ENCODE measurements at regions not wholly inside any gene's neighbourhood (a gene's known extent, or its start where the extent isn't known, plus 50 kb on each side); places are given as distances from the start of the nearest gene placed in this dataset.

GRCh38 chr18:10182009-10182624 is 268.3 kb downstream of the VAPA start:
- no peak for DNase-seq

DNA sequence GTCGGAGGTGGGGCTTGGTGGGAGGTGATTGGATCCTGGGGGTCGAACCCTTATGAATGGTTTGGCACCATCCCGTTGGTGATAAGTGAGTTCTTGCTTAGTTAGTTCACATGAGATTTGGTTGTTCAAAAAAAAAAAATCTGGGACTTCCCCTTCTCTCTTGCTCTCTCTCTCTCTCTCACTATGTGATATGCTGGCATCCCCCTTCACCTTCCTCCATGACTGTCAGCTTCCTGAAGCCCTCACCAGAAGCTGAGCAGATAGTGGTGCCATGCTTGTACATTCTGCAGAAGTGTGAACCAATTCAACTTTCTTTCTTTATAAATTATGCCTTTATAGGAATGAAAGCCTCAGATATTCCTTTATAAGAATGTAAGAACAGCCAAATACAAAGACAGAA is 269.7 kb upstream of the APCDD1 start:
- no peak for DNase-seq

DNA sequence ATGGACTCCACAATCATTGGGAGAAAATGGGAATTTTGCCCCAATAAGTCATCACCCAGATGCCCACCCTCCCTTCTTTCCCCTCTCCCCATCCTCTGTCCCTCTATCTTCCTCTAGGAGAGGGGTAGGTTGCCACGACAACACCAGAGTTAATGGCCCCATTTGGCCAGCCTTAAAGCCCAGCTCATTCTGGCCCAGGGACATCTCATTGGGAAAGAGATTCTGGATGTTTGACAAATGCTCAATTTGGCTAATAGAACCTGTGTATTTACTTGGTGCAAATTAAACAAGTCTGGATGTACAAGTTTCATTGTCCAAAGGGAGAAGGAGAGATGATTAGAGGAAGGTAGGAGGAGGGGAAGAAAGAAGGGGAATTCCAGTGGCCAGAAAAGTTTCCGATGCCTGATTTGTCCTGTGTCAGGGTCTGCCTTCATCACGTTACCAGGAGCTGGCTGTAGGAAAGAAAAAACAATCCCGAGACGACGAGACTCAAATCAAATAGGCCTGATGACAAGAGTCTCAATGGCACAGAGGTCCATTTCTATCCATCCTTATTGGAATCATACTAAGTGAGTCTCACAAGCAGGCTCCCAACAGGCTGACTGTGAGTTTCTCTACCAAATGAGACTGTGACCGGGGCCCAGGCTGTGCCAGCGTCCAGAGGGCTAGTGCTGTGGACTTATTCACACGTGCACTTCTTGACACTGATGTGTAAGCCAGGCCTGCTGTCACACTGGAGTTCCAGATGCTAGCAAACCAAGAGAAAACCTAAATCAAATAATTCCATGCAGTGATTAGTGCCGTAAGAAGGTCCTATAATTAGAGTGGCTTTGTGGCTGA is 265.2 kb upstream of the APCDD1 start:
- DNase-seq, result no peak

GRCh38 chr18:10190564-10190963 is 263.9 kb upstream of the APCDD1 start:
- DNase-seq, result no peak

GRCh38 chr18:10193444-10193843 is 261.0 kb upstream of the APCDD1 start:
- no peak for DNase-seq

DNA sequence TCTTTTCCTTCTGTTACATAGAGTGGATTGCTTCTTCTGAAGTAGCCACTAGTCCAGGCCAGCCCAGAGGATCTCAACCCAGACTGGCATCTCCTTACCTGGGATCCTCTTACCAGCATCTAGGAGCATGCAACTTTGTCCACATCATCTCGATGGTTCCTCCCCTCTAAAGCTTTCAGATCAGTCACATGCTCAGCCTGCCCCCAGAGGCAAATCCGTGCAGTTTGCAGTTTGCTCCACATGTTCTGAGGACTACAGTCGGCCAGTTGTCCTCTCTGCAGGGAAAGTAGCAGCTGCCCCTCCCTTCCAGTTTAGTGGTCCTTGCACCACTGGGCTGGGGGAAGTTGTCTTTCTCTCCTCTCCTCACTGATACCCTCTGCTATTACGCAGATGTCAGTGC is 259.8 kb upstream of the APCDD1 start:
- DNase-seq, result no peak

GRCh38 chr18:10195529-10195928 is 258.9 kb upstream of the APCDD1 start:
- DNase-seq, result no peak

DNA sequence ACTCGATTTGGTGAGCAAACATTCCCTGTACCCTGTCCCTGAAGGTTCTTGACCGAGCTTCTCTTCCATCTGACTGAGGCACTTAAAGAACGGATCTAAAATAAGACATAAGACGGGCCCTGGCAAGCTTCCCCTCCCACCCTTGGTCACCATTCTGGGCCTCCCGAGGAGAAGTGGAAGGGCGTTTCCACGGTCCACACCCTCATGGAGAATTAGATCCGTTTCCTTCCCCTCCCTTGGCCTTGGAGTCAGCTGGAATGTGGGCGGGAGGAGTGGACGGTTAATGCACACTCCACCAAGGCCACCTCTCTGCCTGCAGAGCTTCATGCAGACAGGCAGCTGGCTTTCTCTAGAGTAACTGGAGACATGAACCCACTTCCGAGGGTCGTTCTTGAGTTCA is 257.3 kb upstream of the APCDD1 start:
- no peak for DNase-seq

DNA sequence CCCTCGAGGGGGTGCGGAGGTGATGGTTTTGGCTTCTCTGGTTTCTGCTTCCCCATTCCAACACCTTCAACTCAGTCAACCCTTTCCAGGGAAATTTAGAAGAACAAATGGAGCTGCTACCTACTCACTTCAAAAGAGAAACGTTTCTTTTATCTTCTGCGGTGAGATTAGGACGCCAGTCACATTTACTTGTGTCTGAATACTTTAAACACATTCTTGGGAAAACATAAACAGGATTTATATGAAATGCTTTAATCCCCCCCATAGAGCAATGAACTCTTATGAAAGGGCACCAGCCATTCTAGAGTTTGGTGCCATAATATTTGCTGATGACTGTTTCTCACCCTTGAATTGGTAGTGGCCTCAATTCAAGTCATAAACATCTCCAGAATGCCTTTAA is 253.2 kb upstream of the APCDD1 start:
- no peak for DNase-seq

GRCh38 chr18:10201659-10202058 is 252.8 kb upstream of the APCDD1 start:
- DNase-seq, result no peak

DNA sequence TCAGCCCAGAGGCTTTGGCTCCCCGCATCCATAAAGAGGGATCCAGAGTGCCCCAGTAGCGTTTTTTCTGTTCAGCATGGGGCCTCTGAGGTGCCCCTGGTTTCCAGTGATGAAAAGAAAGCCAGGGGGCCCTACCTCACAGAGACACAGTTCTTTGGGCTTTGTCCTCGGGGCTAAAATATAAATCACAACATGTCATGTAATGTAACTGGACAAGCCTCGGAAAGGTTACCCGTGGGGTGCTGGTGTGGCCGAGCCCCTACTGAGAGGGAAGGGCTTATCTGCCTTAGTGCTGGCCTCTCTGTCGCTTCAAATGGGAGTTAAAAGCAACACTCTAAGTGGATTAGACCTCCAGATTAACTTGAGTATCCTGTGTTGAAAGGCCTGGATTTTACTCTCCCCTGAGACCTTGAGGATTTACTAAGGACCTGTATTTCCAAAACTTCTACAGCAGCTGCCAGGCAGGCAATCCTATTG is 251.6 kb upstream of the APCDD1 start:
- no peak for DNase-seq

DNA sequence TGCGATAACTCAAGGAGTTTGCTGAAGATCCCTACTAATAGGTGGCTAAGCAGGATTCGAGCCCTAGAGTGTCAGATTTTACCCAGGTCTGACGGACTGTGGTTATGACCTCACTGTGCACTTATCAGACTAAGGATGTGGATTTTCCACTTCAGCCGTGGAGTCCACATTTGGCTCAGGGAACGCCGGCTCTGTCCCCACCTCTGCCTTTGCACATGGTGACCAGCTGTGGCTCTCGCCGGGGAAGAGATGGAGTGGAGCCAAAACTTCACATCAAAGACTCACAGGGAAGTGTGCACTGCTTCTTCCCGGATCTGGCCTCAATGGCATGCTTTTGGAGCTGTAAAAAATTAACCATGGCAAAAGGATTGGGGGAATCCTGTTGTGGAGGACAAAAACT is 249.3 kb upstream of the APCDD1 start:
- DNase-seq, result no peak

GRCh38 chr18:10207682-10208345 is 246.6 kb upstream of the APCDD1 start:
- no peak for DNase-seq

GRCh38 chr18:10209302-10209701 is 245.1 kb upstream of the APCDD1 start:
- no peak for DNase-seq

DNA sequence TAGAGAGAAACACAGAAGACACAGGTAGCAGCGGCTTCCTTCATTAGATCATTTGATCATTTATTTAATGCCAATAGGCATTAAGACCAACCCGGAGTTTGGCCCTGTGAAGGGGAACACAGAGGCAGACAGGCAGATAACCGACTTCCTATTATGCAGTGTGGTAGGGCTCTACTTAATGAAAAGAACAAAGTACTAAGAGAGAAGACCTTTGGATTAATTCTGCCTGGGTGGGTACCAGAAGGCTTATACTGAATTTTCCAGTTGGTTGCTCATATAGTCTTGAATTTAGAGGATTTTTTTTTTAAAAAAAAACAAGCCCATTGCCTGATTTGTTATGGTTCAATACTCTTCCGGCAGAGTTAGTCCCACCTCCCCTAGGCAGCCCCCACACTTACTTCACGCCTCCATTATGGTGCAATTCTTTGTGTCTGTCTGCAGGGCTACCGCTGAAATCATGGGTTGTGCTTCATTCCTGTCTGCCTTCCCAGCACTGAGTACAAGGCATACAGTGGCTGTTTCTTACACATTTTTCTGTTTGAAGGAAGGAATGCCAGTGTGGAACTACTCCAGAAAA is 244.3 kb upstream of the APCDD1 start:
- no peak for DNase-seq

DNA sequence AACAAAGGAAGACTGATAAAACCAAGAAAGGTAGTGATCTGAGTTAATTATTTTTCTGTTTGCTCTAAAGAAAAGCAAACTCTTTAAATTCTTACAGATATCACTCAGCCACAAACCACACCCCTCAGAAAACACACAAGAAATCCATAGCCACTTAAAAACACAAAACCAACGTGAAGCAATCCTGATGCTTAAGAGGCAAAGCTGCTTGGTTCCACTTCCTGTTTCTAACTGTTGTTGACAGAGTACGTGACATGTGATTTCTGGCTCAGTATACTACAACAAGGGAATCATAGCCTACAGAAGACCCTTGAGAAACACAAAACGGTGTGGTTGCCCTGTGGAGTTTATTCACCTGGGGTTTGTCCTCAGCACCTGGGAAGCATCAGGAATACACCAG is 240.9 kb upstream of the APCDD1 start:
- no peak for DNase-seq

DNA sequence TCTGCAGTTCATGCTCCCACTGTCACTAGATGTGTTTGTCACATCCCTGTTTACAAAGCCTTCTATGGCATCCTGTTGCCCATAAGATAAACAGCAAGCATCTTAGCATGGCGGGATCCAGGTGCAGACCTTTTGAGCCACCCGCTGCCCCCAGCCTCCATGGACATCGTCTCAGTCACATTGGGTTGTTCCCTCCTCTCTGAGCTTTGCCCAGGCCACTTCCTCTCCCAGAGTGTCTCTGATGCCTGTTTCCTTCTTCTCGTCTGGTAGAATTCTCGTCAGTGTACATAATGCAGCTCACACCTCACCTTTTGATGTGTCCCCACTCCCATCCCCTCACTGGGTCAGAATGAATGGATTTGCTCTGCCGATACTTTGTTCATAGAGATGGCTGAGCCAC is 239.0 kb upstream of the APCDD1 start:
- DNase-seq, result no peak

DNA sequence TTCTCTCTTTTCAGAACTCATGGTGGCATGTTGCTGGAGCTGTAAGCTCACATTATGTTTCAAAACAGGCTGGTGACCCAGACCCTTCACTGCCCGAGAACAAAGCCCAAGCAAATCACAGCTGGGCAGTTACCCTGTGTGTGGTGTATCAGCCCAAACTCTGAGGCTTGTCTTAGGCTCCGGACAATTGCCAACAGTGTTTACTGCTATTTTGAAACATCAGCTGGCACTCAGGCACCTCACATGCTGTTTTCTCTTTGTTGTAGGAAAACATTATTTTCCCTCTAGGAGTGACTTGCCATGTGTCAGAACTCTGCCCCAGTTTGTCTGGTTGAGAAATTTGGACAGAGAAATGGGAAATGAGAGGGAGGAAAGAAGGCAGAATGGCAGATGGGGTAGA is 237.6 kb upstream of the APCDD1 start:
- DNase-seq, result no peak

- DNase-seq, result no peak
Measured at GRCh38 chr18:10217211-10217610, 237.2 kb upstream of the APCDD1 start.

DNA sequence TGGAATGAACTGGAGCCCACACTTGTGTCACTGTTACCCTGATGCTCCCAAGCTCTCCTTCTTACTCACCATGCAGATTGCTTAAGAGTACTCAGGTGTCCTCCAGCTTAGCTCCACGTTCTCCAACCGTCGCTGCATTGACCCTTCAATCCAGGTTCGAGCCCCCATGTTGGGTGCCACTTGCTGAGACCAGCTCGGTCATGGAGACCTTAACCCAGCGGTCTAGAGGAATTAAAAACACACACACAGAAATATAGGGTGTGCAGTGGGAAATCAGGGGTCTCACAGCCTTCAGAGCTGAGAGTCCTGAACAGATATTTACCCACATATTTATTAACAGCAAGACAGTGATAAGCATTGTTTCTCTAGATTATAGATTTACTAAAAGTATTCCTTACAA is 229.1 kb upstream of the APCDD1 start:
- DNase-seq, result no peak

DNA sequence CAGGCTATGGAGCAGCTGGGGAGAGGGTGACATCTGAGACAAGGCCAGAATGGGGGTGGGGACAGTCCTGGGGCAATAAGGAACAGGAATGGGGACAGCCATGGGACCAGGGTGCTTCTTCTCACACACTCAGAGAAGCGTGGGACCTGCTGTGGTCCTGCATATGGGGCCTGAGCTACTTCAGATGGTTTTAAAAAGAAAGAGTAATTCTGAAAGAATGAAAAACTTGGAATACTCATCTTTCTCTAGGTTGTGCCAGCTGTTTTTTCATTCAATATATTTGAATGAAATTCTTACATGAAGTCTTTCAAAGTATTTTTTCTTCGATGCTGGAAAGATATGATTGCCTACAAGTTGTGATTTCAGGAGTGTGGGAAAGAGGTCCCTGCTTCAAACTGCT is 227.5 kb upstream of the APCDD1 start:
- DNase-seq, result no peak

DNA sequence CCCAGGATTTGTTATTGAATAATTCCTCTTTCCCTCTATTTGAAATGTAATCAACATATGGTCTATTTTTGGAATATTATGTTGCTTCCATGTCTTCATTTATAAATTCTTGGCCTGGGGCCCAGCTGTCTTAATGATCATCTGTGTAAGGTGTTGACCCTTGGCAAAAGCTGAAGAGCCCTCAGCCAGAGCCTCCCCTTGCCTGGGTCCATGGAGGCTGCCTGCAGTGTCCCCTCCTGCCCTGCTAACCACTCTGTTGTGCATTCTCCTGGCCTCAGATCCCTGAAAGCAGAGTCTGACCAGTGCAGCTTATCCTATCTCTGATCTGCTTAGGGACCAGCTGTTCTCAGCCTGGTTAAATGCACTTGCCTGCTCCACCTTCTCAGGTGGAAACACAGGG is 226.1 kb upstream of the APCDD1 start:
- DNase-seq, result no peak

DNA sequence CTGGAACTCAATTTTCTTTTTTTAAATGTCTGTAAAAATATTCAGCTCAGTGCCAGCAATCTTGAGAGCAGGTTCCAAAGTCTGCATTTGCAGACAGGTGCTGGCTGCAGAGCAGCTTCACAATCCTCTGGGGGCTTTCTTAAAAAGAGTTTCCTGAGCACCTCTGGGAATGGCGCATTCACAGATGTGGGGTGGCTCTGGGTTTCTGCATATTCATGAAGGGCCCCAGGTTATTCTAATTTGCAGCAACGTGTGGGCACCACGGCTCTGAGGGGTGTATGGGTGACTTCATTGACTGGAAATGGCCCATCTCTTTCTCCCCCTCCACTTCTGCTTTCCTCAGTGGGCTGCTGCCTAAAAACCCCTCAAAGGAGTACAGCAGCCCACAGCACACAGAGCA is 225.0 kb upstream of the APCDD1 start:
- no peak for DNase-seq

DNA sequence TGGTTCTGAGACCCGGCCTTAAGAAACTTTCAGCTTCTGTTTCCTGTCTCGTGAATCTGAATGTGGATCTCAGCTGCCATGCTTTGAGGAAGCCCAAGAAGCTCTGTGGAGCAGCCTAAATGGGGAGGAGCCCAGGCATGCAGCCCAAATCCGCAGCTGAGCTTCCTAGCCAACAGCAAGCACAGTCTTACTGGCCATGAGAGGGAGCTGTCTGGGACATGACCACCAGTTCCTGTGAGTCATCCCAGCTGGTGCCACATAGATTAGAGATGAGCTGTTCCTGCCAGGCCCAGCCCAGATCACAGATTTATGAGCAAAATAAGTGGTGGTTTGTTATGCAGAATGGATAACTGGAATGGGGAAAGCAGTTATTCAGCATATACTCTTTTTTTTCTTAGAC is 224.4 kb upstream of the APCDD1 start:
- no peak for DNase-seq

All from NCI-H1092 (cell line).